HCT116 (cell line): ENCODE measurements at regions not wholly inside any gene's neighbourhood (a gene's known extent, or its start where the extent isn't known, plus 50 kb on each side); places are given as distances from the start of the nearest gene placed in this dataset.

Experiments
- CTCF ChIP-seq, 3 experiments: fragments of 200-600 bp in 1 of 3; sonication (generic) in 1 of 3; IDR thresholded peaks in 2 of 3; conservative IDR thresholded peaks in 1 of 3; 2 replicates each; pipeline ENCODE4 v1.5.1; 2012 to 2017; ENCODE audit warnings: low read depth in 2 of 3, low read length in 2 of 3, antibody characterized with exemption in 1 of 3, borderline replicate concordance in 1 of 3, control low read depth in 1 of 3, mild to moderate bottlenecking in 1 of 3, mixed read lengths in 1 of 3, mixed run types in 1 of 3, moderate library complexity in 1 of 3; ENCODE audit not compliant: insufficient read depth in 1 of 3
- MAX ChIP-seq: IDR thresholded peaks from 2 replicates; pipeline ENCODE4 v1.6.1; 2012
- POLR2A ChIP-seq: IDR thresholded peaks from 2 replicates; pipeline ENCODE4 v1.7.0; 2011; ENCODE audit warnings: borderline replicate concordance; ENCODE audit not compliant: insufficient read depth, insufficient read length; ENCODE audit errors: extremely low read depth
- REST ChIP-seq: IDR thresholded peaks from 2 replicates; pipeline ENCODE4 v1.6.1; 2012; ENCODE audit warnings: low read depth

- TF ChIP-seq CTCF (IDR thresholded peaks at IDR 0.05 in 2 of 3, conservative IDR thresholded peaks at IDR 0.05 in 1 of 3; ENCODE audit: borderline replicate concordance in 1 of 3, insufficient read depth in 1 of 3, low read depth in 2 of 3, low read length in 2 of 3): no peak
- TF ChIP-seq POLR2A: no peak
- TF ChIP-seq REST: no peak
- no peak for TF ChIP-seq MAX
Observed at GRCh38 chr2:19072161-19072560, 286.3 kb downstream of the OSR1 start.
